ENCODE measurements at regions not wholly inside any gene's neighbourhood (a gene's known extent, or its start where the extent isn't known, plus 50 kb on each side); places are given as distances from the start of the nearest gene placed in this dataset.
"Not testable (repeated sequence)": the region's sequence is repeated elsewhere in the genome, so short reads cannot be mapped to it uniquely, and the experiment has no call there.

DNA sequence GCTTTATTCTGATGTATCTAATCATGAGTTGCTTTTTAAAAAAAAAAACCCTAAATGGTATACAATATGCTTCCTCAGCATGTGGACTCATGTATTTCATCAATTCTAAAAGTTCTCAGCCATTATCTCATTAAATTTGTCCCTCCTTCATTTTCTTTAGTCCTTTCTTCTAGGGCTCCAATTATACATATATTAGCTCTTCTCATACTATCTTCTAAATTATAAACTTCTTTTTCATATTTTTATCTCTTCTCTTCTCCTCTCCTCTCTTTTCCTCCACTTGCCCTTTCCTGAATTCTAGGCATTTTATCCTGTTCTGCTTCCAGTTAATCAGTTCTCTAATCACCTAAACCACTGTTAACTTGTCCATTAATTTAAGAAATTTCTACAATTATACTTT is 55.0 kb upstream of the IL33 start:
- DNase-seq (ENCODE audit: extremely low read depth in 1 of 2, low read depth in 1 of 2): no peak

DNA sequence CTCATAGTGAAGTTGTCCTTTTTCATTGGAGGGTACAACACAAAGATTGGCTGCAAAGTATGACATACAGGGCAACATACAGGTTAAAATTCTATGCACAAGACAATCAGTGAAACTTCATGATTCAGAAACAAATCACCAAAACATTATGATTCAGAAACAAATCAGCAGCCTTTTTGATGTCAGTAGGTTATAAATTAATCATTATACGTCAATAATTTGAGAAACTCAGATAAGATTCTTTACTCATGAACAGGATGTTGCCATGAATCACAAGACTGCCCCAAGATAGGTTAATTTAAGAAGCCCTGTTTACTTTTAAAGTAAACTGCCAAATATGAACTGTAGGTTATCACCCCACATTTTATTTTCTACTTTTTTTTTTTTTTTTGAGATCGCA is 62.2 kb upstream of the IL33 start:
- DNase-seq (ENCODE audit: extremely low read depth in 1 of 2, low read depth in 1 of 2): no peak

DNA sequence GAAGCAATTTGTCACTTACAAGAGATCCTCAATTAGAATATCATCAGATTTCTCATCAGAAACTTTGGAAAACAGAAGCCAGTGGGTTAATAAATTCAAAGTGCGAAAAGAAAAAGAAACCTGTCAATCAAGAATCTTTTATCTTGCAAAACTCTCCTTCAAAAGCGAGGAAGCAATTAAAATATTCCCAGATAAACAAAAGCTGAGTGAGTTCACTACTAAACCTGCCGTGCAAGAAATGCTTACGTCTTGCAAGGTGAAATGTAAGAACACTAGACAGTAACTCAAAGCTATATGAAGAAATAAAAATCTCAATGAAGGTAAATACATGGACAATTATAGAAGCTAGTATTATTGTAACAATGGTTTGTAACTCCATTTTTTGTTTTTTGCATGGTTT is 62.8 kb upstream of the IL33 start:
- DNase-seq (ENCODE audit: extremely low read depth in 1 of 2, low read depth in 1 of 2): no peak

DNA sequence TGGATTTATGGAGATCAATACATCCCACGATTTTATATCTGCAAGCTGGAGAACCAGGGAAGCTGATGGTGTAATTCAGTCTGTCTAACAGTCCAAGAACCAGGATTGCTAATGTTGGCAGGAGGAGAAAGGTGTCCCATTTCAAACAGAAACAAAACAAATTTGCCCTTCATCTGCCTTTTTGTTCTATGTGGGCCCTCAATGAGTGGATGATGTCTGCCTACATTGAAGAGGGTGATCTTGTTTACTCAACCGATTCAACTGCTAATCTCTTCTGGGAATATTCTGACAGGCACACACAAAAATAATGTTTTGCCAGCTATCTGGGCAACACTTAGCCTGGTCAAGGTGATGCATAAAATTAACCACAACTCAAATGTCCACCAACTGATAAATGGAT is 65.1 kb upstream of the IL33 start:
- DNase-seq (ENCODE audit: extremely low read depth in 1 of 2, low read depth in 1 of 2): no peak

DNA sequence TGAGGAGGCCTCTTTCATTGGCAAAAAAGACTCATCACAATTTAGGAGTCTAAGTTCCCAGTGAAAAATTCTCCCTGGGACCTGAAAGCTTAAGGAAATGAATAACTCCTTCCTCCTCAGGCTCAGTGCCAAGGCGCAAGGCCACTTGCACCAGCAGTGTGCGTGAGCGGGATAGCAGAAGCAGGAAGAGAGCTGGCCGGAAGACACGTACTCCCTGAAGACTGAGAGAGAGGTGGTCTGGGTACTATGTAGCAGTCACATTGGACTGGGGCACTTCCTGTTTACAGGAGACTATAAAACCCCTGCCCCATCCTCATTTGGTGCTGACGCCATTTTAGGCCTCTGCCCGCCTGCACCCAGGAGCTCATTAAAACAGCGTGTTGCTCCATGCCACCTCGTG is 66.3 kb upstream of the IL33 start:
- no peak for DNase-seq (ENCODE audit: extremely low read depth in 1 of 2, low read depth in 1 of 2)

DNA sequence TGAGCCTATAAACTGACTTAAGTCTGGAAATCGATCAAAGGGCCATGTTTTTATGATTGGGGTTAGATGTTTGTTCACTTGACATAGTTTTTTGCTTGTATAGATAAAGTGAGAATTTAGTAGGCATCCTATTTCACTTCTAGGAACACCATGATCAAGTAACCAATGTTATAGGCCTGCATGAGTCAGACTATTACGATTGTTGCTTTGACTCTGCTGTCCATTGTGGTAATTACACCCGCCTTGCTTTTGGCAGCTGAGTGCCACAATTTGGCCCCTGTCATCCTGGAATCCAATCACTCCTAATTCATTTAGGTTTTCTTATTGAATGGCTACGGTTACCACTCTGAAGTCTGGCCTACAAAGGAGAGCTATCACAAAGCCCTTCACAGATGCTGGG is 67.8 kb upstream of the IL33 start:
- no peak for DNase-seq (ENCODE audit: extremely low read depth in 1 of 2, low read depth in 1 of 2)

DNA sequence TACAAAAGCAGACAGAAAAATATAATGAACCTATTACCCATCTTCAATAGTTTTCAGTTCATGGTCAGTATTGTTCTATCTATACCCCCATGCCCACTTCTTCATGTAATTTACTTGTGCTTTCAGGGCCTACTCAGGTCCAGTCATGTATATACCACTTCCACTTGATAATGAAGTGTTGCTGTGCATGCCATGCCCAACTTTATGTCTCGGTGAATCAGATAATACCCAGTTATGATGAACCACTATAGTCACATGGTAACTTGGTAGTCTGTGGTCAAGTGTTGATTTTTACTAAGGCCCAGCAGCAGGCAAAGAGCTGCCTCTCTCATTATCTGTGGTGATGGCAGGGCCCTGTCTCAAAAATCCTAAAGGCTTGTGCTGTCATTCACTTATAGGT is 70.7 kb upstream of the IL33 start:
- DNase-seq (ENCODE audit: extremely low read depth in 1 of 2, low read depth in 1 of 2): no peak

DNA sequence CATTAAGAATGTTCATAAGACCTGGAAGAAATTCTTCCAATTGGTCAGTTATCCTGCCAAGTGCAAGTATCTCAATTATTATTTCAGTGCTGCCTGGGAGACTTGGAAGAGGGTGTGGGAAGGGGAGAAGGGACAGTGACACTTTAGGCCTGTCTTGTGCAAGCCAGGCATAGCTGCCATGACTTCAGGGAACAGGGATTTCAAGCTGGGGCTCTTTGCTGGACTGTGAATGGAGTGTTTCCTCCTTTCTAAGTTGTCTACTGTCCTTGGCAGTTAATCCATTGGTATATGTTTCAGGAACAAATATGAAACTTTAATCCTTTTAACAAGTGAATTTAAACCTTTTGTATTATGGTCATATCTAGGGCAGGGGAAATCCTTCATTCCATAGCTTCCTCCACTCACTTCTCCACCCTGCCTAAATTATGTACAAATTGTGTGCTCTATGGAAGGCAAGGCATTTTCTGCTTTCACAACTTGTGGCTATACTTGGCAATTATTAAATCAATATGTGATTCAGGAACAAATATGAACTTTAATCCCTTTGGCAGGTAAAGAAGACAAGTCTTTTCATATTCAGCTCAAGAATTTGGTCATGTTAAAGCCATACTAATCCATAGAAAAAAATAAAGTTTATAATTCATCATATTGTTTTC is 72.7 kb upstream of the IL33 start:
- no peak for DNase-seq (ENCODE audit: extremely low read depth in 1 of 2, low read depth in 1 of 2)

DNA sequence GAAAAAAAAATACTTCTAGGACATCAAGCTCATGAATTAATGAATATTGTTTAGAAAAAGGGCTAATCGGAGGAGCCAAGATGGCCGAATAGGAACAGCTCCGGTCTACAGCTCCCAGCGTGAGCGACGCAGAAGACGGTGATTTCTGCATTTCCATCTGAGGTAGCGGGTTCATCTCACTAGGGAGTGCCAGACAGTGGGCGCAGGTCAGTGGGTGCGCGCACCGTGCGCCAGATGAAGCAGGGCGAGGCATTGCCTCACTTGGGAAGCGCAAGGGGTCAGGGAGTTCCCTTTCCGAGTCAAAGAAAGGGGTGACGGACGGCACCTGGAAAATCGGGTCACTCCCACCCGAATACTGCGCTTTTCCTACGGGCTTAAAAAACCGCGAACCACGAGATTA is 79.8 kb upstream of the IL33 start:
- DNase-seq (ENCODE audit: extremely low read depth in 1 of 2, low read depth in 1 of 2): not testable (repeated sequence)

DNA sequence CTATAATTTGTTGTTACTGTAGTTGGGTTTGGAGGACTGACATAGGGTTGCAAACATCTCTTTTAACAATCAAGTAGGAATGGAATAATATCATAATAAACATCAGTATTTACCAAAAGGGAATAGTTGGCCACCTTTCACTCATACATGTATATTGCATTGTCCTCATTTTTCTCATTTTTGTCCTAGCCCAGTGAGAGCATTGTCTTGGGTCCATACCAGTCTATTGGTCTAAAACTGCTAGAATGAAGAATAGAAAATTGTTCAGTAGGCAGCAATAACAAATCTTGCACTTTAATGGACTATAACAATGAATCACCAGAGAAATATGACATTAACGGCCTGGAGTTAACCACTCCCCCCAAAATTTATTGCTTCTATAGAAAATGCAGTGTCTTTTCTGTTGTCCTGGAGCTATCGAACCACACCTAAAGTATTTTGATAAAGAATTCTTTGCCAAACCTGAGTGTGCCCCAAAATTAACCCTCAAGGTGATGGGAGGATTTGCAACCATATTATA is 80.9 kb upstream of the IL33 start:
- DNase-seq (ENCODE audit: extremely low read depth in 1 of 2, low read depth in 1 of 2): no peak

DNA sequence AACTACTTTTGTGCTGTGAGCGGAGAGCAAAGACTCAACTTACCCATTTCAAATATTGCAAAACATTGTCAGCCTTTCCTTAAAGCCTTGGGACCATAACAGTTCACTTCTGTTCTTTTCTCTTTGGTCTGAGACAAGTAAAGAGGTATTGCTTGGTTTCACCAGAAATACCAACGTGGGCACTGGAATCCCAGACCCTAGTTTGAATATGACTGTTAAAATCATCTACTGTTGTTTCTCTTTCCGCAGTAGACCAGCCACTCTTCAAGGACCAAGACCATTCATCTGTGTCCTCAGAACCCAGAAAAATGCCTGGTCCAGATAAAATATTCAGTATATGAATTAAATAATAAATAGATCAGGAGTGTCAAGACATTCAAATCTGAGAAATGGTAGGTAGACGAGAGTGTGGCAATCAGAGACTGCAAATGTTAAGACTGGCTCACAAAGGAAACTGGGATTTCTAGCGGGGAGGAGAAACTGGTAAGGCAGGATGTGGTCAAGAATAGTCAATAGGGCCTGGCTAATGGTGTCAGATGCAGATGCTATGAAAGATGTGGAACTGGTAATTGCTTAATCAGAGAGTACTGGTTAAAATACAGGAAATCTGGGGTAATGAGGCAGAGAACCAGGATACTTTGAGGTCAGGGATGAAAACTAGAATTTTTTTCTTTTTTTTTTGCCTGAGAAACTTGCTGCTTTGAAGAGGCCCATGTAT is 82.1 kb upstream of the IL33 start:
- DNase-seq (ENCODE audit: extremely low read depth in 1 of 2, low read depth in 1 of 2): no peak

DNA sequence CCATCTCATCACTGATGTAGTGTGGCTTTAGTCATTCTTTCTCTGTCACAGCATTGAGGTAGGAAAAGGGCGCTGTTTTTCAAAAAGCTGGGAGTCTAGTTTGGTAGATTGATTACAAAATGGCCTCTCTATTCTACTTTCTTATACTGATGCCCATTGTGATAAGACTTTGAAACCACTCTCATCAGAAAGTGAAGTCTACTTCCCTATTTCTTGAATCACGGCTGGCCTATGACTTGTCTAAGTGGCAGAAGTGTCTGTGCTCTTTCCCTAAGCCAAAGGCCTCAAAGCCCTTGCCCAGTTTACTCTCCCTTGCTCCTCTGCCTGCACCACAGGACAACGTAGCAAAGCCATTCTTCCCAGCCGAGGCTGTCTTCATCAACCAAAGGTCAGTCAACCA is 83.0 kb upstream of the IL33 start:
- no peak for DNase-seq (ENCODE audit: extremely low read depth in 1 of 2, low read depth in 1 of 2)

DNA sequence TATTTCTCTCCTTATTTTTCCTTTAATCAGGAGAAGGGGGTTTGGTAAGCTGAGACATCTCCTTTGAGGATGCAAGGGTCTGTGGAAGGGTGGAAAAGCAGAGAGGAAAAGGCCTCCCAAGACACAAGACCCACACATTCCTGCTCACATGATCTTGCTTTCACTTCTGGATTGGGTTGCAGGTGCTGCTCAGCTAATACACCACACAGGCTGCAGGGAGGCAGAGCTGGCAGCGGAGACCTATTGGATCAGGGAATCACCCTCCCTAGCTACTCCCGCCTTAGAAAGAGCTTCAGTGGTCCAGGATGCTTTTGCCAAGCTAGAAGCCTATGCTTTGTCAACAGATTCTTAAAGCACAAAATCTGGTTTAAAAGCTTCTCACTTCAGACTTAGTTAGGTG is 87.6 kb upstream of the IL33 start:
- DNase-seq (ENCODE audit: extremely low read depth in 1 of 2, low read depth in 1 of 2): no peak

DNA sequence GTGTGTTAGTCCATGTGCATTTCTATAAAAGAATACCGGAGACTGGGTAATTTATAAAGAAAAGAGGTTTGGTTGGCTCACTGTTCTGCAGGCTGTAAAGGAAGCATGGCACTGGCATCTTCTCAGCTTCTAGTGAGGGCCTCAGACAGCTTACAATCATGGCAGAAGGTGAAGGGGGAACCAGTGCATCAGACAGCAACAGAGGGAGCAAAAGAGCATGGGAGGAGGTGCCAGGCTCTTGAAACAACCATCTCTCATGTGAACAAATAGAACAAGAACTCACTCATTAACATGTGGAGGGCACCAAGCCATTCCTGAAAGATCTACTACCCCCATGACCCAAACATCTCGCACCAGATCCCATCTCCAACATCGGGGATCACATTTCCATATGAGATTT is 89.2 kb upstream of the IL33 start:
- no peak for DNase-seq (ENCODE audit: extremely low read depth in 1 of 2, low read depth in 1 of 2)

DNA sequence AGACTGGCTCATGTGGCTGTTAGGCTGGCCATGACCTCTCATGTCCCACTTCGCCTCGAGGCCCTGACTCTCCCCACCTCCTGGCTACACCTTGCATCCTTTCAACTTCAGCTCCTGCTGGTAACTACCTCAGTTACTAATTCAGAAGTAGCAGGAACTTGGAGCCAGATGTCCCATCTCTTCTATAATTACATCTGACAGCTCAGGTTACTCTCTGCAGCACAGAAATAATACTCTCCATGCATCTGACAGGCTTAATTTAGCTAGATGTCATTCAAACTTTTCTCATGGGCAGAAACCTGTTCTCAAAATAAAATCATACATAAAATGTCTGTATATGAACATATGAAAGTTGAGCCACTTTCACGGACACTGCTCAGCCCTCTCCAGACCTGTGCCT is 92.2 kb upstream of the IL33 start:
- no peak for DNase-seq (ENCODE audit: extremely low read depth in 1 of 2, low read depth in 1 of 2)

DNA sequence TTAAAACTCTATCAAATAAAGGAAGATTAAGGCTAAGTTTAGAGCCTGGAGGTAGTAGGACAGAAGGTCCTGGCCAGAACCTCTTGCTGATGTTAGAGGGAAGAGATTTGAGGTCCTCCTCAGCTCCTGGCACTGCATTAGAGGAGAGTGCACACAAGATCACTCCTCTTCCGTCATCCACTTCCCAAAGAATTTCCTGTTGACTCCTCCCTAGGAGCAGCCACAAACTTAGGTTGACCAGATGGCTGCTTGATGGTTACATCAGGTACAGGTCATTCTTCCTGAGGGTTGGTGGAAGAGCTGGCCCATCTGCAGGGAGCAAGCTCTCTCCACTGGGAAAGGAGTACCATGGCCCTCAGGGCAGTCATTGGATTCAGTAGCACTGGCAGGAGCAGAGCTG is 93.9 kb upstream of the IL33 start:
- DNase-seq (ENCODE audit: extremely low read depth in 1 of 2, low read depth in 1 of 2): no peak

DNA sequence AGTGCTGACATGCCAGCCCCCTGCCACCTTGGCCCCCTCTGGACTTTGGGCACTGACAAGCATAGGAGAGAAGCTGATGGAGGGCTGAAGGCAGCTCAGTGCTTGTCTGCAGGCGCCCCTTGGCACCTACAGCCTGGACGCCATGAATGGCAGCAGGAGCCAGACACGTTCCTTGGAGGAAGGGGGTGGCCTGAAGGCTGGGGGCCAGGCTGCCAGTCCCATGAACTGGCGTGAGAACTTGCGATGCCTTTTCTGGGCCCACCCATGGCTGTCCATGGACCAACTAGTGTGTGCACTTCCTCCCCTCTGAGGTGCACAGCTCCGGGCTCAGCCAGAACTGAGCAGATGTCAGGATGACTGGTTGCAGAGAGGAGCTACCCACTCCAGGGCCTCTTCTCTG is 99.0 kb upstream of the RANBP6 start:
- DNase-seq (ENCODE audit: extremely low read depth in 1 of 2, low read depth in 1 of 2): no peak

DNA sequence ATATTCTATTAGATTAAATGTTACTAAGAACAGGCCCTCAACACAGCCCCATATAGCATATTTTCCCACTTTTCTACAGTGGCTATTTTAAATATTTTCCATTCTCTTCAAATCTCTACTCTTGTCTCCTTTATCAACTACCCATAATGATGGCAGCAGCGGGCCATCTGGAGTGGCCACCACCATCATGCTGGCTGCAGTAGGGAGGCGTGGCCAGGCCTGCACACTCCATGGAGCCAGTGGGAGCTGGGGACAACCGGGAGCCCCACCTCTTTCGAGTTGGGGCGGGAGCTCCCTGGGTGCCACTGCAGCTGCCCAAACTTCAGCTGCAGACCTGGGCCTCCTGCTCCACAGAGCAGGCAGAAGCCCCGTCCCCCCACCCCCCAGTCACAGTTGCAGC is 98.4 kb upstream of the RANBP6 start:
- no peak for DNase-seq (ENCODE audit: extremely low read depth in 1 of 2, low read depth in 1 of 2)

DNA sequence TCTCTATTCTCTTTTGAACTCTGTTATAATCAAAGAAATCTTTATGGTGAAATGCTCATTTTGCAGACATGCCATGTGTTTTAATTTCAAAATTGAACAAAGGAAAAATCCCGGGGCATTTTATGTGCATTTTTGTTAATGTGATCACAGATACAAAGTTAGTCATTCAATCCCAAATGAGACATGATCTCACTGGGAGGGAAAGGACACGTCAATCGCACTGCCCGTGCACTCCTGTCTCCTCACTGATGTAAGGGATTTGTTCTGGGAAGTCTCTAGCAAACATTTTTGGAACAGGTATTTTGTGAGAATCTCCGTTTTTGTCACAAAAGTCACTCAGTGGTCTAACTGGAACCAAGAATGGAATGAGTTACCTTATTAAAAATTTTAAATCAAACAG is 97.9 kb upstream of the RANBP6 start:
- no peak for DNase-seq (ENCODE audit: extremely low read depth in 1 of 2, low read depth in 1 of 2)

DNA sequence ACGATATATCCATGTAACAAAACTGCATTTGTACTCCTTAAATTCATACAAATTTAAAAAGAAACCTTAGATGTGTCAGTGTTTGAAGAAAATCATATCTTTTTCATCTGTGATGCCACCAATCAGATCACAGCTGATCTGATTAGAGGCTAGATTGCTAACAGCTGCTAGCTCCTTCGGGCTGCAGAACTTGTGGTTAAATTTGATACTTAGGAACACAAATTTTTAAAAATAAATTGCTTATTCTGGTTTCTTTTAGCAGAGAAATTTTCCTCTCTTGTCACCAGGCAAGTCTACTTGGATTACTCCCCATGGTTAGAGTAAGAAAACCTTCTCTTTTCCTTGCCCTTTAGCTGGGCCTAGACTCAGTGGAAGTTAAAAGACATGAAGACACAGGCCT is 94.6 kb upstream of the RANBP6 start:
- no peak for DNase-seq (ENCODE audit: extremely low read depth in 1 of 2, low read depth in 1 of 2)

DNA sequence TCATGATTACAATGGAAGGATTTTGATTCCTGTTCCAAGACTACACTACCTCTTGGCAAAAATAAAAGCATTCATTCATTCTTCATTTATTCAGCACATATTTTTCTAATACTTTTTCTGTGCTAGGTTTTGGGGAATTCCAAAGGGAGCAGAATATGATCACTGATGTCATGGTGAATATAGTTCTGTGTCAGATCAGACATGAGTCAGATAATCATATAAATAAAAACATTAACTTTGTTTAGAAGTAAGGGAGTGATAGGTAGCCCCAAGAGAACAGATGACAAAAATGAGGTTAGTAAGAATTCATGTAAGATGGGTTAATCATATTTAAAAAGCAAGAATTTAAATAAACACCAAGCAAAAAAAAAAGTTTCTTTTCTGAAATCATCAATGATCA is 94.1 kb upstream of the RANBP6 start:
- DNase-seq (ENCODE audit: extremely low read depth in 1 of 2, low read depth in 1 of 2): no peak

DNA sequence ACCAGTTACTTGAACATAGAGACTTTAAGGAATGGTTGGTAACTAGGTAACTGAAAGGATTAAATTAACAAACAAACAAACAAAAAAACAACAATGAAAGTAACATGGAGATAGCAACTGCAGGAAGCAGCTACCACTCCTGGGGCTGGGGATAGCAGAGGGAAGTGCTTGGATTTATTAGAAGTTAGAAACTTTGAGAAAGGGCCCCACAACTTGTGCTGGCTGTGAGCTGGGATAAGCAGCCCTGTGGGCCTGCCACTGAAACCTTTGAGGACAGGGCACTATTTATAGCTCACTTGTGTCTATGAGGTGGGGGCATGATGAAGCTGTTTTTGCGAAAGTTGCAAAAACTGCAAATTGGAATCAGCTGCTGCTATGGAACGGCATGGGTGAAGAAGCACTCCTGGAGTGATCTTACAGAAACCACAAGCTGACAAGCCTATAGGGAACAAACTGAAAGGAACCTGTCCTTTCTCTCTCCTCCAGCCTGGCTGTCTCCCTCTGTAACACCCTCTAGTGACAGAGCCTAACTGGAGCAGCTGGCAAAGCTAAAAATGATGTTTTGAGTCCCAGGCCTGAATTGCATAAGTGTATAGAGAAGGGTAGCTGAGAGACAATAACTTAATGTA is 91.4 kb upstream of the RANBP6 start:
- DNase-seq (ENCODE audit: extremely low read depth in 1 of 2, low read depth in 1 of 2): no peak

All from stimulated activated CD8-positive, alpha-beta memory T cell treated with anti-CD3 and anti-CD28 coated beads, Interleukin-7, amount 100 ng/mL, for 48 hours (primary cell).